ENCODE measurements at regions not wholly inside any gene's neighbourhood (a gene's known extent, or its start where the extent isn't known, plus 50 kb on each side); places are given as distances from the start of the nearest gene placed in this dataset.

- TF ChIP-seq, protein P1, sequence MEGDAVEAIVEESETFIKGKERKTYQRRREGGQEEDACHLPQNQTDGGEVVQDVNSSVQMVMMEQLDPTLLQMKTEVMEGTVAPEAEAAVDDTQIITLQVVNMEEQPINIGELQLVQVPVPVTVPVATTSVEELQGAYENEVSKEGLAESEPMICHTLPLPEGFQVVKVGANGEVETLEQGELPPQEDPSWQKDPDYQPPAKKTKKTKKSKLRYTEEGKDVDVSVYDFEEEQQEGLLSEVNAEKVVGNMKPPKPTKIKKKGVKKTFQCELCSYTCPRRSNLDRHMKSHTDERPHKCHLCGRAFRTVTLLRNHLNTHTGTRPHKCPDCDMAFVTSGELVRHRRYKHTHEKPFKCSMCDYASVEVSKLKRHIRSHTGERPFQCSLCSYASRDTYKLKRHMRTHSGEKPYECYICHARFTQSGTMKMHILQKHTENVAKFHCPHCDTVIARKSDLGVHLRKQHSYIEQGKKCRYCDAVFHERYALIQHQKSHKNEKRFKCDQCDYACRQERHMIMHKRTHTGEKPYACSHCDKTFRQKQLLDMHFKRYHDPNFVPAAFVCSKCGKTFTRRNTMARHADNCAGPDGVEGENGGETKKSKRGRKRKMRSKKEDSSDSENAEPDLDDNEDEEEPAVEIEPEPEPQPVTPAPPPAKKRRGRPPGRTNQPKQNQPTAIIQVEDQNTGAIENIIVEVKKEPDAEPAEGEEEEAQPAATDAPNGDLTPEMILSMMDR (conservative IDR thresholded peaks at IDR 0.05) = no peak
- H3K27ac ChIP-seq (ENCODE audit: insufficient read length, low read depth, low read length) = no peak overlapping the region
- H3K27me3 Mint-ChIP-seq (ENCODE audit: low read depth) = peaks cover 6% of the 10 kb centered on the region
These were observed 127.5 kb upstream of the SERPIND1 start for GRCh38 chr22:20646415-20646814.

More at GRCh38 chr22:20646415-20646814, 127.5 kb upstream of the SERPIND1 start:
- H3K9me3 Mint-ChIP-seq = no peaks in the 10 kb centered on the region
- Histone ChIP-seq H2BK12ac (ENCODE audit: insufficient read length, low read depth, low read length) (no peak overlapping the region), H3K4ac (ENCODE audit: low read depth, low read length) (no peak overlapping the region), H3K4me1 (ENCODE audit: insufficient read depth, low read length) (no peaks in the 10 kb centered on the region), H3K9ac (ENCODE audit: extremely low read depth, insufficient read length, low read length) (no peak overlapping the region), H3K23me2 (ENCODE audit: insufficient read length, low read depth, low read length, poor library complexity, severe bottlenecking) (no peaks in the 10 kb centered on the region), H3K4me2 (ENCODE audit: insufficient read depth, insufficient read length, low read length) (no peak overlapping the region), H3K79me2 (ENCODE audit: insufficient read depth, low read length) (no peaks in the 10 kb centered on the region), H3K23ac (ENCODE audit: insufficient read length, low read depth, low read length) (no peak overlapping the region), H3K79me1 (ENCODE audit: insufficient read depth, low read depth, low read length, poor library complexity, severe bottlenecking) (no peaks in the 10 kb centered on the region), H3K18ac (ENCODE audit: insufficient read length, low read depth, low read length) (no peak overlapping the region), H2BK5ac (ENCODE audit: insufficient read length, low read length) (no peak overlapping the region), H2AK5ac (ENCODE audit: insufficient read length, low read length) (no peak overlapping the region), H3K9me3 (ENCODE audit: control insufficient read depth, low read depth, low read length) (no peaks in the 10 kb centered on the region), H2BK20ac (ENCODE audit: low read depth, low read length, poor library complexity, severe bottlenecking) (no peak overlapping the region), H3T11ph (ENCODE audit: low read length) (no peak overlapping the region), H3K27me3 (ENCODE audit: insufficient read depth, low read length) (no peaks in the 10 kb centered on the region), H2AFZ (ENCODE audit: low read length) (no peak overlapping the region), H4K5ac (ENCODE audit: insufficient read length, low read depth, low read length) (no peak overlapping the region), H2BK120ac (ENCODE audit: low read depth, low read length, poor library complexity, severe bottlenecking) (no peak overlapping the region), H3K14ac (ENCODE audit: insufficient read depth, low read length) (no peak overlapping the region), H2BK15ac (ENCODE audit: low read depth, low read length) (no peak overlapping the region), H3K56ac (ENCODE audit: insufficient read length, low read depth, low read length) (no peak overlapping the region), H4K8ac (replicated peaks; ENCODE audit: insufficient read length, low read depth, low read length) (no peak overlapping the region), H4K91ac (ENCODE audit: insufficient read length, low read depth, low read length) (no peak overlapping the region), H4K20me1 (ENCODE audit: control insufficient read depth, insufficient read depth, insufficient read length) (no peaks in the 10 kb centered on the region)
- DNase-seq = peak; percentile 6
- WGBS (ENCODE audit: extremely low coverage, insufficient read length, low lambda C conversion rate) = no CpG with 5 or more reads among the region's 4 CpGs
- H3K4me3 Mint-ChIP-seq = no peak overlapping the region
- no peaks in the 10 kb centered on the region for H3K36me3 Mint-ChIP-seq (ENCODE audit: insufficient read depth in 1 of 3, low read depth in 3 of 3)
- no peak overlapping the region for H3K27ac Mint-ChIP-seq
- H3K4me1 Mint-ChIP-seq = peaks cover 11 to 22% of the 10 kb centered on the region in 2 experiments

Measured in H9 (cell line).